Nephron (organoid): ENCODE measurements at regions not wholly inside any gene's neighbourhood (a gene's known extent, or its start where the extent isn't known, plus 50 kb on each side); places are given as distances from the start of the nearest gene placed in this dataset.

Source experiments
- H3K27ac Mint-ChIP-seq, 3 experiments: 2 replicates each; pipeline ENCODE4 v1.8.0; 2020; ENCODE audit warnings: mixed read lengths in 3 of 3, mild to moderate bottlenecking in 2 of 3, moderate library complexity in 1 of 3
- H3K27me3 Mint-ChIP-seq: 2 replicates; pipeline ENCODE4 v1.8.0; 2021; ENCODE audit warnings: low read depth, mild to moderate bottlenecking, moderate library complexity, mixed read lengths
- H3K36me3 Mint-ChIP-seq: 2 replicates; pipeline ENCODE4 v1.8.0; 2020; ENCODE audit warnings: low read depth, mixed read lengths
- H3K4me1 Mint-ChIP-seq: 2 replicates; pipeline ENCODE4 v1.8.0; 2020; ENCODE audit warnings: mixed read lengths
- H3K4me3 Mint-ChIP-seq, 3 experiments: 2 replicates each; pipeline ENCODE4 v1.8.0; 2020; ENCODE audit warnings: mild to moderate bottlenecking in 3 of 3, mixed read lengths in 3 of 3, moderate library complexity in 2 of 3
- H3K9me3 Mint-ChIP-seq: 2 replicates; pipeline ENCODE4 v1.8.0; 2020; ENCODE audit warnings: mixed read lengths
- CTCF ChIP-seq, 3 experiments: fragments of 200-600 bp; sonication (generic); IDR thresholded peaks; one replicate each; pipeline ENCODE4 v1.5.0; 2021; ENCODE audit warnings: antibody characterized with exemption in 3 of 3; ENCODE audit not compliant: unreplicated experiment in 3 of 3

DNA sequence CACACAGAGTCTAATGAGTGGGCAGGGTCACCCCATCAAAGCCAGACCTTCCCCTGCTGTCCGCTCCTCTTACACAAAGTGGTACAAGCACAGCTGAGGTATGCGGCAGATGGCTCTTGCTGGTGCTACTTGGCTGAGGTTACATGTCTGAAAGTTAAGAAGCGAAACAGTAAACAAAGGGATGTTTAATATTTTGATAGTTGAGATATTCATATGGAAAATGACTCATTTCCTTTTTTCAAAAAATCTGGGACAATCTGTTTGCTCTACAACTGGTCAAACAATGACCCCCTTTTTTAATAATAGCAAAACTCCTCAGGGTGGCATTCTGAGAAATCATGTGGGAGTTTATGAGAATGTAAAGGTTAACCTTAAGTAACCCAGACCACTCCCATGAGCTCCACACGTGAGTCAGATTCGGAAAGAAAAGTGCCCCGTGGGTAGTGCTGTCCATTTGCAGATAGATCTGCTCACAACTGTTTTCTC, 245.3 kb downstream of the TBXT start:
- no peak for TF ChIP-seq CTCF (IDR thresholded peaks at IDR 0.05; ENCODE audit: unreplicated experiment in 3 of 3)
- H3K27ac Mint-ChIP-seq = no peak overlapping the region
- no peak overlapping the region for H3K4me3 Mint-ChIP-seq
- peaks cover 16% of the 10 kb centered on the region for H3K4me1 Mint-ChIP-seq
- peaks cover 15% of the 10 kb centered on the region for H3K27me3 Mint-ChIP-seq
- peaks cover 4% of the 10 kb centered on the region for H3K9me3 Mint-ChIP-seq
- H3K36me3 Mint-ChIP-seq = no peaks in the 10 kb centered on the region

DNA sequence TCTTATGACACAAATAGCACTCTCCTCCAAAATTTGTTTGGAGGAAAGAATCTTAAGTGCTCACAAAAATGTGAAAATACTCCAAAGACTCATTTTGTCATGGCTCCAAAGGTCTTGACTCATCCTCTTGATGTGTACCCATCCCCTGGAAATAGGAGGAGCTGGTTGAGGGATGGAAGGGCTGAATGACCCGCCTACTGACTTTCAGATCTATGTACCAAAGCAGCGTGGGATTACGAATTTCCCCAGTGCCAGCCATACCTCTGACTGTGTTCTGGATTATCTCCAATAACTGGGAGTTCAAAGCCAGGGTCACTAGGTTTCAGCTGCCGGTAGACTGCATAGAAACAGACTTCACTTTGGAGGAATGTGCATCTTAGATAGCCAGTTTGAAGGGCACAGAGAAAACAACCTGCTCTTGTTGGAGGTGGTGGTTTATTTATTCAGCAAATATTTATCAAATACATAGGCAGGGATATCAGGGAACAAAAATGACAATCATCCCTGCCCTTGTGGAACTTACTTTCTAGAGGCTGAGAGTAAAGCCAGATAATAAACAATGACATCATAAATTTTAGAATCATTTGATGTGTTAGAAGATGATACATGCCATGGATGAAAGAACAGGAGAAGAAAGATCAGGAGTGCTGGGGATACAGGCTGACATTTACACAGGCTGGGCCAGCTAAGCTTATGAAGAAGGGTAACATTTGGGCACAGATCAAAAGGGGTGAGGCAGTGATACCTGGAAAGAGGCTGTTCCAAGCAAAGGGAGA, 246.6 kb downstream of the TBXT start:
- no peak overlapping the region for H3K27ac Mint-ChIP-seq
- peaks cover 4% of the 10 kb centered on the region for H3K9me3 Mint-ChIP-seq
- H3K36me3 Mint-ChIP-seq = no peaks in the 10 kb centered on the region
- peaks cover 23% of the 10 kb centered on the region for H3K27me3 Mint-ChIP-seq
- no peak overlapping the region for H3K4me3 Mint-ChIP-seq
- TF ChIP-seq CTCF (IDR thresholded peaks at IDR 0.05; ENCODE audit: unreplicated experiment in 3 of 3) = no peak
- peaks cover 16% of the 10 kb centered on the region for H3K4me1 Mint-ChIP-seq

DNA sequence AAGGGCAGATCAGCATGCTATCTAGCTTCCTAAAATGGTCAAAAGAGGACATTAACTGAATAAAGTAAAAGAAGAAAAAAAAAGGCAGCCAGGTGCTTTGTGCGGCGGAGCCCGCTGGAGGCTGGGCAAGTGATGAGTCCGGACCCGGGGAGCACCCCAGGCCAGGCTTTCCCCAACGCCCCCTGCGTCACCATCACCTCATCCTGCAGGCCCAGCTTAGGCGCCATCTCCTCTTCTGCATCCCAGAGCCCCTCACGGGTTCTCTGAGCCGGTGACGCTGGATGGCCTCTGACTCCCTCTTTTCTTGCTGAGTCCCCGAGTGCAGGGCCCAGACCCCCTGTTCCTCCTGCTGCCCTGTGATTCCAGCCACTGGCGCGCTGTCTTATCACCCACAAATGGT, 250.1 kb downstream of the TBXT start:
- Mint-ChIP-seq H3K27ac (no peak overlapping the region), H3K27me3 (peaks cover 23% of the 10 kb centered on the region), H3K9me3 (no peaks in the 10 kb centered on the region), H3K36me3 (no peaks in the 10 kb centered on the region), H3K4me1 (peaks cover 11% of the 10 kb centered on the region), H3K4me3 (no peak overlapping the region)
- no peak for TF ChIP-seq CTCF (IDR thresholded peaks at IDR 0.05; ENCODE audit: unreplicated experiment in 3 of 3)

- no peak for TF ChIP-seq CTCF (IDR thresholded peaks at IDR 0.05; ENCODE audit: unreplicated experiment in 3 of 3)
- Mint-ChIP-seq H3K27ac (no peak overlapping the region), H3K4me3 (no peak overlapping the region), H3K36me3 (no peaks in the 10 kb centered on the region), H3K4me1 (no peaks in the 10 kb centered on the region), H3K27me3 (peaks cover 20% of the 10 kb centered on the region), H3K9me3 (no peaks in the 10 kb centered on the region)
Observed at GRCh38 chr6:165915022-165915770, 252.2 kb upstream of the PDE10A start.

DNA sequence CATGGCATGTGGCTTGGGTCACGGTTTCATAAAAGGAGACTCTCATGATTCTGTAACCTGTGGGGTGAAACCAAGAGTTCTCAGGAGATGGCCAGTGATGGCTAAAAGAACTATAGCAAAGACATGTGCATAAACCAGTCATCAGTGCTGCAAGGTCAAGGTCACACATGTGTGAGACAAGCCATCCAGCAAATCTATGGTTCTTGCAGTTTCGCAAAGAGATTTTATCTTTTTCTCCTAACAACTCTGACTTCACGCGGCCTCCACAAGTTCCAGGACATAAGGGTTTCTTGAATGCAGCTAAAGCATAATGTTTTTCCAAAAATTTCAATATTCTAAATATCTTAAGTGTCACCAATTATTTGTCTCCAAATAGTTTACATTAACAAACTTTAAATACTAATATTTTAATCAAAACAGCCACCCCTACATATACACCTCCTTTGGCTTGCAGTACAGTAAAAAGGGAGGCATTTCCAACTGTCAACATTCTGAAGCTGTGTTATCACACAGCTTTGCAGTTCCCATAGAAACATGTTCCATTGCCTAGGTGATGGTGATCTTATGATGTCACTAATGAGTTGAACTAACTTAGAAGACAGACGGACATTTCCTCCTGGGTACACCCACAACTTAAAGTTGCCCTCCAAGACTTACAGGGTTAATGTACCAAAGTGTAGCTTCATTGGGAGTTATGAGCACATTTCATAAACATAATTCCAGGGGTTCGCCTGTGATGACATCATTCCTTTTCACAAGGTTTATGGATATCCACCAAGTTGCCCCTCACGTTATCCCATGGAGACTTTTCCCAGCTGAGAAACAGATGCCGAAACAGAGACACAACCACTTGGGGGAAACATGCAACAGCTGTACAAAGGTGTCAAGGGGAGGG, 250.9 kb upstream of the PDE10A start:
- Mint-ChIP-seq H3K4me3 (no peak overlapping the region), H3K36me3 (no peaks in the 10 kb centered on the region), H3K27ac (no peak overlapping the region), H3K9me3 (no peaks in the 10 kb centered on the region), H3K27me3 (peaks cover 22% of the 10 kb centered on the region), H3K4me1 (no peaks in the 10 kb centered on the region)
- no peak for TF ChIP-seq CTCF (IDR thresholded peaks at IDR 0.05; ENCODE audit: unreplicated experiment in 3 of 3)
